ENCODE measurements at regions not wholly inside any gene's neighbourhood (a gene's known extent, or its start where the extent isn't known, plus 50 kb on each side); places are given as distances from the start of the nearest gene placed in this dataset.

DNA sequence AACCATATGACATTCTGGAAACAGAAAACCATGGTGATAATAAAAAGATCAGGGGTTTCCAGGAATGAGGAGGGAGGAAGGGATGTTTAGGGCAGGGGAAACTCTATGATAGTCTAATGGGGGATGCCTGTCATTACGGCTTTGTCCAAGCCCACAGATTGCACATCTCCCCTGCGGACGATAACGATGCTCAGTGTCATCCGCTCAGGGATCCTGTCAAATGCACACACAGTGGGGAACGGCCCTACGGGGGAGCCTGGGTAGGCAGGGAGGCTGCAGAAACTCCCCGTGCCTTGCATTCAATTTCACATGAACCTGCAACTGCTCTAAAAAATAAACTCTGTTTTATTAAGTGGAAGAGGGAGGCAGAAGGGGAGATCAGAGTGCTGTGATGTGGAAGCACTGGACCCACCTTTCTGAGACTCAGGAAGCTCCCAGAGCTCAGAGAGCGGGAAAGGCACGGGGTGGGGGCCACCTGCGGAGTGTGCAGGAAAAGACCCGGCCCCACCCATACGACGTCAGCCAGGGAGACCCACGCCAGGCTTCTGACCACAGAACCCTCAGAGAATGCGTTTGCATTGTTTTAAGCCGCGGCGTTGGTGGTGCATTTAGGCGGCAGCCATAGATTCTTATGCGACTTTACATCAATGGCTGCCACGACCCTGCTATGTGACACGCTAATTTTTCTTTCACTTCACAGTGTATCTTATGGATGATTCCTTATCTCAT, 543.5 kb downstream of the BRD1 start:
- TF ChIP-seq CTCF (IDR thresholded peaks at IDR 0.05) (no peak), POLR2A (IDR thresholded peaks at IDR 0.05) (no peak)

All from heart left ventricle (tissue), 13 donors.